Tibial nerve (tissue), 4 donors: ENCODE measurements at regions not wholly inside any gene's neighbourhood (a gene's known extent, or its start where the extent isn't known, plus 50 kb on each side); places are given as distances from the start of the nearest gene placed in this dataset.
"Not testable (repeated sequence)": the region's sequence is repeated elsewhere in the genome, so short reads cannot be mapped to it uniquely, and the experiment has no call there.

Experiments
- DNase-seq, 2 donors: peaks; one replicate each; pipeline ENCODE4 v3.0.0-alpha.2; 2019; ENCODE audit warnings: low spot score in 2 of 2
- H3K27ac ChIP-seq, 4 donors: fragments of 200-600 bp; sonication (generic) in 3 of 4; one replicate each; pipeline ENCODE4 v1.5.1; 2017 to 2019; ENCODE audit warnings: mild to moderate bottlenecking in 1 of 4
- H3K27me3 ChIP-seq, 2 donors: fragments of 200-600 bp; sonication (generic) in 1 of 2; one replicate each; pipeline versions ENCODE4 v1.5.1 to v1.6.0; 2017 to 2019
- H3K36me3 ChIP-seq, 3 donors: fragments of 200-600 bp; sonication (generic); one replicate each; pipeline ENCODE4 v1.5.1; 2018 to 2019
- H3K4me1 ChIP-seq, 4 donors: fragments of 200-600 bp; sonication (generic) in 3 of 4; one replicate each; pipeline ENCODE4 v1.5.1; 2017 to 2019
- H3K4me3 ChIP-seq, 4 donors: fragments of 200-600 bp; sonication (generic) in 3 of 4; one replicate each; pipeline ENCODE4 v1.5.1; 2017 to 2019; ENCODE audit warnings: mild to moderate bottlenecking in 1 of 4, moderate library complexity in 1 of 4
- H3K9me3 ChIP-seq, 4 donors: fragments of 200-600 bp; sonication (generic) in 3 of 4; one replicate each; pipeline ENCODE4 v1.5.1; 2017 to 2019
- EP300 ChIP-seq, 2 donors: sonication (generic); formaldehyde crosslinking; IDR thresholded peaks; one replicate each; pipeline ENCODE4 v1.6.1; 2017; ENCODE audit warnings: antibody characterized with exemption in 2 of 2, mild to moderate bottlenecking in 1 of 2
- POLR2A ChIP-seq, 2 donors: fragments of 450-650 bp; IDR thresholded peaks; one replicate each; pipeline ENCODE4 v1.6.1; 2017; ENCODE audit warnings: antibody characterized with exemption in 2 of 2, mild to moderate bottlenecking in 2 of 2, moderate library complexity in 2 of 2
- WGBS, 2 donors: methylation state at CpG; one replicate each; pipeline ENCODE4 v1.1.5; 2018; 5-methylcytosine and 5-hydroxymethylcytosine counted together
- TF ChIP-seq, protein P1 (sequence below), 5 experiments: fragments of 200-600 bp in 3 of 5; fragments of 450-650 bp in 2 of 5; sonication (generic) in 3 of 5; IDR thresholded peaks; one replicate each; pipeline ENCODE4 v1.5.1; 2016 to 2019; ENCODE audit warnings: antibody characterized with exemption in 5 of 5, mild to moderate bottlenecking in 3 of 5, moderate library complexity in 2 of 5

DNA sequence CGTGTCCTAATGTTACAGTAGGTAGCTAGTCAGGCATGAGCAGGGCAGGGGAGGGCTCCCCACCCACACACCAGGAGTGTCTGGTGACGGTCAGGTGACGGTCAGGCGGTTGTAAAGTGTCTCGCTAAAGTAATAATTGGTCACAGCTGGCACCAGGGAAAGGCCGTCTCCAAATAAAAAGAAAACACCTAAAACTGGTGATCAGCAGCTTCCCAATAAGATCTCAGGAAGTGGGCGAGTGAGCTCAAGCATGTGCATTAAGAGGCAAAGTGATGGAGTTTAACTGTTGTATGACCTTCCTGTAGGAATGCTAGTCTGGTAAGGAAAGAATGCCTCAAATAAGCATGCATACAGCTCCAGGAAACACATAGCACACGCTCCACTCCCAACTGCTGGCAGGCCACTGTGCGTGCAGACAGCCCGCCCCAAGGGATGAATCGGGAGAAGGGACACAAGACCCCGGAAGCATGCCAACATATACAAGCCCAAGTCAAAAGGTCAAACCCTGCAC is 177.1 kb downstream of the RNF144A start:
- WGBS, 2 donors, result 56 to 57% methylated on average over 12 of the region's 12 CpGs
- H3K27me3 ChIP-seq, result no peaks in the 10 kb centered on the region
- TF ChIP-seq, protein P1, sequence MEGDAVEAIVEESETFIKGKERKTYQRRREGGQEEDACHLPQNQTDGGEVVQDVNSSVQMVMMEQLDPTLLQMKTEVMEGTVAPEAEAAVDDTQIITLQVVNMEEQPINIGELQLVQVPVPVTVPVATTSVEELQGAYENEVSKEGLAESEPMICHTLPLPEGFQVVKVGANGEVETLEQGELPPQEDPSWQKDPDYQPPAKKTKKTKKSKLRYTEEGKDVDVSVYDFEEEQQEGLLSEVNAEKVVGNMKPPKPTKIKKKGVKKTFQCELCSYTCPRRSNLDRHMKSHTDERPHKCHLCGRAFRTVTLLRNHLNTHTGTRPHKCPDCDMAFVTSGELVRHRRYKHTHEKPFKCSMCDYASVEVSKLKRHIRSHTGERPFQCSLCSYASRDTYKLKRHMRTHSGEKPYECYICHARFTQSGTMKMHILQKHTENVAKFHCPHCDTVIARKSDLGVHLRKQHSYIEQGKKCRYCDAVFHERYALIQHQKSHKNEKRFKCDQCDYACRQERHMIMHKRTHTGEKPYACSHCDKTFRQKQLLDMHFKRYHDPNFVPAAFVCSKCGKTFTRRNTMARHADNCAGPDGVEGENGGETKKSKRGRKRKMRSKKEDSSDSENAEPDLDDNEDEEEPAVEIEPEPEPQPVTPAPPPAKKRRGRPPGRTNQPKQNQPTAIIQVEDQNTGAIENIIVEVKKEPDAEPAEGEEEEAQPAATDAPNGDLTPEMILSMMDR (IDR thresholded peaks at IDR 0.05), result no peak
- TF ChIP-seq EP300 (IDR thresholded peaks at IDR 0.05), result no peak
- TF ChIP-seq POLR2A (IDR thresholded peaks at IDR 0.05), result no peak
- H3K9me3 ChIP-seq, result no peaks in the 10 kb centered on the region
- H3K4me3 ChIP-seq, result no peak overlapping the region
- H3K27ac ChIP-seq, result no peak overlapping the region
- H3K36me3 ChIP-seq, result no peaks in the 10 kb centered on the region
- peaks cover 0 to 7% (median 0%) of the 10 kb centered on the region in 4 donors for H3K4me1 ChIP-seq
- no peak for DNase-seq

DNA sequence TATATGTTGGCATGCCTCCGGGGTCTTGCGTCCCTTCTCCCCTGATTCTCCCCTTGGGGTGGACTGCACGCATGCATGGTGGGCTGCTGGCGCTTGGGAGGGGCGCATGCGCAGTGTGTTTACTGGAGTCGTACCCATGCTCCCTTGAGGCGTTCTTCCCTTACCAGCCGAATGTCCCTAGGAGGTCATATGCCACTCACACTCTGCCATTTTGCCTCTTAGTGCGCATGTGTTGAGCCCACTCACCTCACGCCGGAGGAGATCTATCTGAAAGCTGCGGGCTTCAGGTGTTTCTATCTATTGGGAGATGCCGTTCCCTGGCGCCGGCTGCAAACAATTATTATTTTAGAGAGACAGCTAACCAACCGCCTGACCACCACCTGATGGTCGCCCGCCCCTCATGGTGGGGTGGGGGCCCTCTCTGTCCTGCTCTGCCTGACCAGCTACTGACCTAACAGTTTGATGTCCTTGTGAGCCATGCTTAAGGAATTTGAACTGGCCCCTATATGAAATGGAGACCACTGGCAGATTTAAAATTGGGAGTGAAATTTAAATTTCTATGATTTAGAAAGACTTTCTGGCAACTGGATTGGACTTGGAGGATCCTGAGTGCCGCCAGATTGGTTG is 179.6 kb downstream of the RNF144A start:
- no peak for DNase-seq
- WGBS, 2 donors, result 74 to 79% methylated on average over 18 to 19 of the region's 20 CpGs
- TF ChIP-seq, protein P1 (IDR thresholded peaks at IDR 0.05), result no peak
- TF ChIP-seq POLR2A (IDR thresholded peaks at IDR 0.05), result no peak
- TF ChIP-seq EP300 (IDR thresholded peaks at IDR 0.05), result no peak
- Histone ChIP-seq H3K36me3 (no peaks in the 10 kb centered on the region), H3K27me3 (no peaks in the 10 kb centered on the region), H3K9me3 (no peaks in the 10 kb centered on the region), H3K4me1 (peaks cover 0 to 7% (median 0%) of the 10 kb centered on the region in 4 donors), H3K4me3 (no peak overlapping the region), H3K27ac (no peak overlapping the region)

DNA sequence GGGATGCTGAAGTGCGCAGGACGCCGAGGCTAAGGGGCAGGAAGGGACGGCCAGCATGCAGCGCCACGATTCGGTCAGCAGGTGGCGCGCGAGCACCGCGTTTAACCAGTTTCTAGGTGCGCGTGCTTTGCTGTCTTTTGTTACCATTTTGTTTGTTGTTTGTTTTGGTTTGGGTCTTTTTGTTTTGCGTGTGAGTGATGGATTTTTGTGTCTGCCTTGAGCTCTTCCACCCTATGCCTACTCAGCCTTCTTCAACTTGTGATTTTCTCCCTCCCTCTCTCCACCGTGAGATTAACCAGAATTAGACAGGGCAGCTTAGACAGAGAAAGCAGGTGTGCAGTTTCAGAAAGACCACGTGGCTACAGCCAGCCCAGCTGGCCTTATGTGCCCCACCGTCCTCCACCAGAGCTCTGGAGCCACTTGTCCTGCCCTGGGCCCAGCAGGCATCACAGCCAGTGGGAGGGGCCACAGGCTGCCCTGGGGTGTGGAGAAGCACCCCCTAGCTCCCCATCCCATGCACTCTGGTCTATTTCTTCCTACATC is 180.2 kb downstream of the RNF144A start:
- Histone ChIP-seq H3K36me3 (no peaks in the 10 kb centered on the region), H3K9me3 (no peaks in the 10 kb centered on the region), H3K4me3 (peak overlapping the region in 1 of 4 donors; percentile 20), H3K27me3 (no peaks in the 10 kb centered on the region), H3K27ac (no peak overlapping the region), H3K4me1 (peaks cover 0 to 7% (median 0%) of the 10 kb centered on the region in 4 donors)
- DNase-seq, result peak; percentile 41 to 70
- TF ChIP-seq POLR2A (IDR thresholded peaks at IDR 0.05), result no peak
- TF ChIP-seq, protein P1 (IDR thresholded peaks at IDR 0.05), result peak; percentile 88 to 97 (median 95)
- WGBS, 2 donors, result 2 to 3% methylated on average over 18 of the region's 18 CpGs

DNA sequence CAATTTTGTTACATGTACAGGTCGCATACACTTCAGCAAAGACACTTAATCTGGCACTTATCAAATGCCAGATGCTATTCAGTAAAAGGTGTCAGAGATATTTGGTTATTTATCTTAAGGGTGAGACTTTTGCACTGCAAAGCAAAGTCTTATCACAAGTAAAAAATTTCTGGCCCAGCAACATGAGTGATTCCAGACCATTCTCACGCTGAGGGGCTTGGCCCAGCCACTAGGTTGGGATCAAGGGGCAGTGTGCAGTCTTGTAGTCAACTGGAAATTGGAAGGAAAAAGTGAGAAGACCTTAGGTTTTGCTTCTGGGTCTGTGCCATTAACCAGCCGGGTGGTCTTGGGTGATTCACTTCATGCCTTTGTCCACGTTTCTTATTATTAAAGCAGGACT is 181.6 kb downstream of the RNF144A start:
- Histone ChIP-seq H3K4me1 (peaks cover 0 to 7% (median 0%) of the 10 kb centered on the region in 4 donors), H3K36me3 (no peaks in the 10 kb centered on the region), H3K4me3 (no peak overlapping the region), H3K27ac (no peak overlapping the region), H3K9me3 (no peaks in the 10 kb centered on the region), H3K27me3 (no peaks in the 10 kb centered on the region)
- TF ChIP-seq, protein P1 (IDR thresholded peaks at IDR 0.05), result no peak
- TF ChIP-seq EP300 (IDR thresholded peaks at IDR 0.05) (no peak), POLR2A (IDR thresholded peaks at IDR 0.05) (no peak)
- WGBS, 2 donors, result 82 to 83% methylated on average over 4 of the region's 4 CpGs
- no peak for DNase-seq

DNA sequence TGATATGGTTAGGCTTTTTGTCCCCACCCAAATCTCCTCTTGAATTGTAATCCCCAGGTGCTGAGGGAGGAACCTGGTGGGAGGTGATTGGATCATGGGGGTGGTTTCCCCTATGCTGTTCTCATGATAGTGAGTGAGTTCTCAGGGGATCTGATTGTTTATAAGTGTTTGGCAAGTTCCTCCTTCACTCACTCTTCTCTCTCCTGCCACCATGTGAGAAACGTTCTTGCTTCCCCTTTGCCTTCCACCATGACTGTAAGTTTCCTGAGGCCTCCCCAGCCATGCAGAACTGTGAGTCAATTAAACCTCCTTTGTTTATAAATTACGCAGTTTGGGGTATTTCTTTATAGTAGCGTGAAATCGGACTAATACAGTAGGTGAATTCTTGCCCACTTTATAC is 182.5 kb downstream of the RNF144A start:
- 82 to 83% methylated on average over 4 of the region's 4 CpGs for WGBS, 2 donors
- not testable (repeated sequence) for H3K36me3 ChIP-seq, H3K4me1 ChIP-seq, H3K9me3 ChIP-seq, H3K27me3 ChIP-seq, H3K4me3 ChIP-seq, H3K27ac ChIP-seq, DNase-seq
